GM23338 (cell line): ENCODE measurements at regions not wholly inside any gene's neighbourhood (a gene's known extent, or its start where the extent isn't known, plus 50 kb on each side); places are given as distances from the start of the nearest gene placed in this dataset.
A peak's percentile ranks its signal among the peaks of the same experiment; 100 is the strongest.

Experiments
- ATAC-seq: fragments of 200-7000 bp; cut with Tn5 transposase; 3 replicates; pipeline ENCODE4 v1.9.1; 2020
- DNase-seq: peaks from one replicate; pipeline ENCODE4 v3.0.0-alpha.2; 2015; ENCODE audit warnings: low spot score
- H2AFZ ChIP-seq: fragments of 200-600 bp; sonication (generic); 2 replicates; pipeline ENCODE4 v1.8.0; 2016; ENCODE audit warnings: antibody characterized with exemption, mild to moderate bottlenecking, moderate library complexity
- H3F3A ChIP-seq: fragments of 200-600 bp; sonication (generic); replicated peaks from 2 replicates; pipeline ENCODE4 v1.8.0; 2017; ENCODE audit warnings: antibody characterized with exemption, mixed run types, low read depth
- H3K27ac ChIP-seq: fragments of 200-600 bp; sonication (generic); 2 replicates; pipeline ENCODE4 v1.6.1; 2016; ENCODE audit warnings: low read depth
- H3K27me3 ChIP-seq: fragments of 200-600 bp; sonication (generic); 2 replicates; pipeline ENCODE4 v1.8.0; 2016; ENCODE audit warnings: mild to moderate bottlenecking, mixed run types, moderate library complexity; ENCODE audit not compliant: insufficient read depth
- H3K36me3 ChIP-seq: fragments of 200-600 bp; sonication (generic); 2 replicates; pipeline ENCODE4 v1.8.0; 2016; ENCODE audit warnings: mild to moderate bottlenecking; ENCODE audit not compliant: insufficient read depth
- H3K4me1 ChIP-seq: fragments of 200-600 bp; sonication (generic); 2 replicates; pipeline ENCODE4 v1.8.0; 2016; ENCODE audit warnings: mild to moderate bottlenecking, moderate library complexity; ENCODE audit not compliant: insufficient read depth
- H3K4me2 ChIP-seq: fragments of 200-600 bp; sonication (generic); 2 replicates; pipeline ENCODE4 v1.7.1; 2017; ENCODE audit warnings: mixed run types
- H3K4me3 ChIP-seq: fragments of 200-600 bp; sonication (generic); 2 replicates; pipeline ENCODE4 v1.6.1; 2016; ENCODE audit warnings: mixed run types
- H3K79me2 ChIP-seq: fragments of 200-600 bp; sonication (generic); replicated peaks from 2 replicates; pipeline ENCODE4 v1.8.0; 2017; ENCODE audit warnings: mild to moderate bottlenecking; ENCODE audit not compliant: insufficient read depth
- H3K9me2 ChIP-seq: fragments of 200-600 bp; sonication (generic); 2 replicates; pipeline ENCODE4 v1.8.0; 2017; ENCODE audit not compliant: insufficient read depth
- H4K20me1 ChIP-seq: fragments of 200-600 bp; sonication (generic); replicated peaks from 2 replicates; pipeline ENCODE4 v1.8.0; 2017; ENCODE audit warnings: mild to moderate bottlenecking; ENCODE audit not compliant: insufficient read depth
- H3K27ac Mint-ChIP-seq: 2 replicates; pipeline ENCODE4 v1.8.0; 2020; ENCODE audit warnings: inconsistent platforms, mild to moderate bottlenecking, moderate library complexity, mixed read lengths
- H3K27me3 Mint-ChIP-seq: 3 replicates; pipeline ENCODE4 v1.8.0; 2022; ENCODE audit warnings: low read depth, mild to moderate bottlenecking, moderate library complexity, mixed read lengths, inconsistent platforms; ENCODE audit not compliant: insufficient read depth, poor library complexity
- H3K36me3 Mint-ChIP-seq: 3 replicates; pipeline ENCODE4 v1.8.0; 2021; ENCODE audit warnings: low read depth, mild to moderate bottlenecking, inconsistent platforms, moderate library complexity, mixed read lengths
- H3K4me1 Mint-ChIP-seq: 3 replicates; pipeline ENCODE4 v1.8.0; 2020; ENCODE audit warnings: mild to moderate bottlenecking, inconsistent platforms, mixed read lengths
- H3K4me3 Mint-ChIP-seq: 3 replicates; pipeline ENCODE4 v1.8.0; 2021; ENCODE audit warnings: moderate library complexity, mild to moderate bottlenecking, inconsistent platforms, mixed read lengths
- H3K9me3 Mint-ChIP-seq: 3 replicates; pipeline ENCODE4 v1.8.0; 2020; ENCODE audit warnings: moderate library complexity, mild to moderate bottlenecking, inconsistent platforms, mixed read lengths
- CREB1 ChIP-seq: fragments of 250-450 bp; sonication (Bioruptor Pico); IDR thresholded peaks from 2 replicates; pipeline ENCODE4 v1.5.0; 2020; ENCODE audit warnings: low read depth, mild to moderate bottlenecking, moderate library complexity
- CTCF ChIP-seq, 2 experiments: fragments of 200-600 bp in 1 of 2; sonication (generic) in 1 of 2; conservative IDR thresholded peaks; 2 replicates each; pipeline versions ENCODE4 v1.5.1 to v1.6.1; 2016 to 2017; ENCODE audit warnings: antibody characterized with exemption in 2 of 2, low read depth in 2 of 2, mild to moderate bottlenecking in 2 of 2, moderate library complexity in 1 of 2
- ETS1 ChIP-seq: IDR thresholded peaks from 2 replicates; pipeline ENCODE4 v1.6.1; 2016; ENCODE audit warnings: antibody characterized with exemption
- EZH2 ChIP-seq: fragments of 200-600 bp; sonication (generic); IDR thresholded peaks from one replicate; pipeline ENCODE4 v1.8.0; 2017; ENCODE audit warnings: antibody characterized with exemption, mild to moderate bottlenecking, low read depth; ENCODE audit not compliant: unreplicated experiment
- EZH2phosphoT487 ChIP-seq: fragments of 200-600 bp; sonication (generic); IDR thresholded peaks from one replicate; pipeline ENCODE4 v1.8.1; 2018; ENCODE audit warnings: antibody characterized with exemption; ENCODE audit not compliant: unreplicated experiment
- JUNB ChIP-seq: IDR thresholded peaks from one replicate; pipeline ENCODE4 v1.6.1; 2016; ENCODE audit warnings: antibody characterized with exemption; ENCODE audit not compliant: unreplicated experiment
- NANOG ChIP-seq: IDR thresholded peaks from 2 replicates; pipeline ENCODE4 v1.6.1; 2016; ENCODE audit warnings: antibody characterized with exemption, borderline replicate concordance
- POLR2AphosphoS5 ChIP-seq: IDR thresholded peaks from 2 replicates; pipeline ENCODE4 v1.6.1; 2016; ENCODE audit warnings: antibody characterized with exemption, low read depth
- REST ChIP-seq: IDR thresholded peaks from one replicate; pipeline ENCODE4 v1.6.1; 2018; ENCODE audit warnings: antibody characterized with exemption; ENCODE audit not compliant: unreplicated experiment
- STAT1 ChIP-seq: IDR thresholded peaks from one replicate; pipeline ENCODE4 v1.6.1; 2016; ENCODE audit warnings: antibody characterized with exemption; ENCODE audit not compliant: unreplicated experiment
- ZNF114 ChIP-seq: fragments of 250-450 bp; sonication (Bioruptor Pico); IDR thresholded peaks from 2 replicates; pipeline ENCODE4 v1.5.0; 2020; ENCODE audit warnings: mild to moderate bottlenecking, moderate library complexity
- ZNF331 ChIP-seq: fragments of 250-450 bp; sonication (Bioruptor Pico); IDR thresholded peaks from 2 replicates; pipeline ENCODE4 v1.5.0; 2020; ENCODE audit warnings: low read depth, mild to moderate bottlenecking, moderate library complexity
- ZNF462 ChIP-seq: fragments of 250-450 bp; sonication (Bioruptor Pico); IDR thresholded peaks from 2 replicates; pipeline ENCODE4 v1.5.0; 2020; ENCODE audit warnings: mild to moderate bottlenecking, moderate library complexity

GRCh38 chr1:115233598-115233997, 104.5 kb downstream of the NGF start:
- H4K20me1 ChIP-seq = no peaks in the 10 kb centered on the region
- H3K4me3 ChIP-seq = no peak overlapping the region
- H2AFZ ChIP-seq = peak overlapping the region; percentile 52; the same call in 1 of the 2 replicates
- Mint-ChIP-seq H3K4me1 (peaks cover 3% of the 10 kb centered on the region; the same call in 2 of the 3 replicates), H3K9me3 (no peaks in the 10 kb centered on the region), H3K36me3 (no peaks in the 10 kb centered on the region), H3K4me3 (no peak overlapping the region), H3K27ac (no peak overlapping the region), H3K27me3 (no peaks in the 10 kb centered on the region)
- no peak overlapping the region for H3K4me2 ChIP-seq
- no peak for DNase-seq
- no peaks in the 10 kb centered on the region for H3K4me1 ChIP-seq
- H3F3A ChIP-seq = no peaks in the 10 kb centered on the region
- H3K79me2 ChIP-seq = no peaks in the 10 kb centered on the region
- peaks cover 11% of the 10 kb centered on the region; the same call in 1 of the 2 replicates for H3K9me2 ChIP-seq
- TF ChIP-seq NANOG (no peak), CTCF (conservative IDR thresholded peaks at IDR 0.05; ENCODE audit: low read depth in 2 of 2) (no peak), ETS1 (no peak), JUNB (no peak), CREB1 (CRISPR knock-in tag) (no peak), STAT1 (no peak), ZNF462 (CRISPR knock-in tag) (no peak), POLR2AphosphoS5 (no peak), ZNF331 (CRISPR knock-in tag) (no peak), REST (no peak), ZNF114 (no peak), EZH2phosphoT487 (no peak), EZH2 (no peak)
- H3K27me3 ChIP-seq = no peaks in the 10 kb centered on the region
- no peak for ATAC-seq
- no peak overlapping the region for H3K27ac ChIP-seq
- H3K36me3 ChIP-seq = no peaks in the 10 kb centered on the region
